Uterus (tissue), 3 donors: ENCODE measurements at regions not wholly inside any gene's neighbourhood (a gene's known extent, or its start where the extent isn't known, plus 50 kb on each side); places are given as distances from the start of the nearest gene placed in this dataset.

ENCODE experiments used
- DNase-seq, 2 donors: peaks; one replicate each; pipeline ENCODE4 v3.0.0-alpha.2; 2019 to 2020
- H3K27ac ChIP-seq, 2 donors: fragments of 200-600 bp; sonication (generic); 1 replicate in 1 of 2; 2 replicates in 1 of 2; pipeline ENCODE4 v1.5.1; 2016 to 2018
- H3K27me3 ChIP-seq, 2 donors: fragments of 200-600 bp; sonication (generic); one replicate each; pipeline ENCODE4 v1.5.1; 2018 to 2019; ENCODE audit warnings: control low read depth in 1 of 2
- H3K36me3 ChIP-seq, 2 donors: fragments of 200-600 bp; sonication (generic); one replicate each; pipeline ENCODE4 v1.5.1; 2019; ENCODE audit warnings: control low read depth in 1 of 2
- H3K4me1 ChIP-seq, 2 donors: fragments of 200-600 bp; sonication (generic); one replicate each; pipeline ENCODE4 v1.5.1; 2018 to 2019; ENCODE audit warnings: control low read depth in 1 of 2
- H3K4me3 ChIP-seq, 2 donors: fragments of 200-600 bp; sonication (generic); 1 replicate in 1 of 2; 2 replicates in 1 of 2; pipeline ENCODE4 v1.5.1; 2018 to 2019; ENCODE audit warnings: mild to moderate bottlenecking in 1 of 2
- H3K9me3 ChIP-seq, 2 donors: fragments of 200-600 bp; sonication (generic); one replicate each; pipeline ENCODE4 v1.5.1; 2019; ENCODE audit warnings: control low read depth in 1 of 2
- POLR2A ChIP-seq, 2 donors: fragments of 450-650 bp; IDR thresholded peaks; one replicate each; pipeline ENCODE4 v1.6.1; 2016; ENCODE audit warnings: antibody characterized with exemption in 2 of 2, mild to moderate bottlenecking in 1 of 2, moderate library complexity in 1 of 2
- intact Hi-C: fragments of 100-400 bp; cut with DNase I; formaldehyde crosslinking; loops from one replicate; pipeline ENCODE4 v1.15.1; 2023; ENCODE audit warnings: low total_unique reads
- TF ChIP-seq, protein P1 (sequence below), 4 experiments: fragments of 200-600 bp in 2 of 4; fragments of 450-650 bp in 2 of 4; sonication (generic) in 2 of 4; IDR thresholded peaks; one replicate each; pipeline ENCODE4 v1.5.1; 2016 to 2019; ENCODE audit warnings: antibody characterized with exemption in 4 of 4, mild to moderate bottlenecking in 2 of 4, moderate library complexity in 1 of 4
- donor health status: DM: yes; HTN: yes; CAD: no.

- intact Hi-C loops = no loop called here
- Histone ChIP-seq H3K4me1 (no peaks in the 10 kb centered on the region), H3K27ac (no peak overlapping the region), H3K4me3 (no peak overlapping the region), H3K9me3 (no peaks in the 10 kb centered on the region), H3K36me3 (no peaks in the 10 kb centered on the region), H3K27me3 (no peaks in the 10 kb centered on the region)
- DNase-seq = no peak
- TF ChIP-seq, protein P1, sequence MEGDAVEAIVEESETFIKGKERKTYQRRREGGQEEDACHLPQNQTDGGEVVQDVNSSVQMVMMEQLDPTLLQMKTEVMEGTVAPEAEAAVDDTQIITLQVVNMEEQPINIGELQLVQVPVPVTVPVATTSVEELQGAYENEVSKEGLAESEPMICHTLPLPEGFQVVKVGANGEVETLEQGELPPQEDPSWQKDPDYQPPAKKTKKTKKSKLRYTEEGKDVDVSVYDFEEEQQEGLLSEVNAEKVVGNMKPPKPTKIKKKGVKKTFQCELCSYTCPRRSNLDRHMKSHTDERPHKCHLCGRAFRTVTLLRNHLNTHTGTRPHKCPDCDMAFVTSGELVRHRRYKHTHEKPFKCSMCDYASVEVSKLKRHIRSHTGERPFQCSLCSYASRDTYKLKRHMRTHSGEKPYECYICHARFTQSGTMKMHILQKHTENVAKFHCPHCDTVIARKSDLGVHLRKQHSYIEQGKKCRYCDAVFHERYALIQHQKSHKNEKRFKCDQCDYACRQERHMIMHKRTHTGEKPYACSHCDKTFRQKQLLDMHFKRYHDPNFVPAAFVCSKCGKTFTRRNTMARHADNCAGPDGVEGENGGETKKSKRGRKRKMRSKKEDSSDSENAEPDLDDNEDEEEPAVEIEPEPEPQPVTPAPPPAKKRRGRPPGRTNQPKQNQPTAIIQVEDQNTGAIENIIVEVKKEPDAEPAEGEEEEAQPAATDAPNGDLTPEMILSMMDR (IDR thresholded peaks at IDR 0.05) = no peak
- no peak for TF ChIP-seq POLR2A (IDR thresholded peaks at IDR 0.05)
Observed at GRCh38 chr12:77610446-77610845, 220.2 kb upstream of the NAV3 start.

DNA sequence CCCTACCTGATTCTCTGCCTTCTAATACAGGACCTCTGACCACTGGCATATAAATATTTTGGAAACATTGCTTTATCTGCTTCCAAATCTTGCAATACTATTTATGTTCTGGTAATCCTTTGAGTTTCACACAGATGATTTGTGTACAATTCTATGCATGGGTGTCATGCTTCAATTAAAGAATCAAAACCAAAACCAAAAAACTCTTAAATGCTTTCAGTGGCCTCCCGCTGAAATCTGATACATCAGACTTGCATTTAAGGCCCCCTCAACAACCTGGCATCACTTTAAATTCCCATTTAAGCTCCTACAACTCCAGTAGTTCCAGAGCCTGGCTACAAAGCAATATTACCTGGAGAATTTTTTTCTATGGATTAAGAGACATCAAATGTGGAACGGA, 221.7 kb upstream of the NAV3 start:
- H3K27me3 ChIP-seq = no peaks in the 10 kb centered on the region
- H3K4me3 ChIP-seq = no peak overlapping the region
- intact Hi-C loops = no loop called here
- no peak overlapping the region for H3K27ac ChIP-seq
- H3K9me3 ChIP-seq = no peaks in the 10 kb centered on the region
- DNase-seq = no peak
- no peak for TF ChIP-seq POLR2A (IDR thresholded peaks at IDR 0.05)
- TF ChIP-seq, protein P1 (IDR thresholded peaks at IDR 0.05) = no peak
- no peaks in the 10 kb centered on the region for H3K4me1 ChIP-seq
- no peaks in the 10 kb centered on the region for H3K36me3 ChIP-seq

DNA sequence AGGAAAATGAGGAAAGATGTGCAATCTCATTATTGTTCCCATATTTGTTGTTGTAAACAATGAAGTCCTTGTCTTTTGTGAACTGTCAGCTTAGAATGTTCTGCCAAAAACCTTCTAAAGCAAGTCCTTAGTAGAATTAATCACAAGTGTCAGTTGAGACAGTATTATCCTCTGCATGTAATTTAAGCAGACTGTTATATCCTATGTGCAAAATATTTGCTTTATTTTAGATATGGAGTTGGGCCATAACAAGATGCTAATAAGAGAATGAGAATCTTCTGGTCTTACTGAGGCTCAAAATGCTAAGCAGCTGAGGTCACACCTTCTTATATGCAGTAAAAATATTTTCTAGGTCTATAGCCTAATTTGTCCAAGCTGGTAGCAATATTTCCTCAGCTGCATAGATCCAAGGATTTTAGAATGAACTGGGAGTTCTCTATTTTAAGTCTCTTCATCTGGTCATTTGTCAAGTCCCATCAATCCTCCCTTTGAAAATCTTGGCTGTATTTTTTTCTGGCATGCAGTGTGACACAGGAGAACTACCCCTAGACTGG, 222.3 kb upstream of the NAV3 start:
- no peak for DNase-seq
- no peak for TF ChIP-seq POLR2A (IDR thresholded peaks at IDR 0.05)
- TF ChIP-seq, protein P1 (IDR thresholded peaks at IDR 0.05) = no peak

DNA sequence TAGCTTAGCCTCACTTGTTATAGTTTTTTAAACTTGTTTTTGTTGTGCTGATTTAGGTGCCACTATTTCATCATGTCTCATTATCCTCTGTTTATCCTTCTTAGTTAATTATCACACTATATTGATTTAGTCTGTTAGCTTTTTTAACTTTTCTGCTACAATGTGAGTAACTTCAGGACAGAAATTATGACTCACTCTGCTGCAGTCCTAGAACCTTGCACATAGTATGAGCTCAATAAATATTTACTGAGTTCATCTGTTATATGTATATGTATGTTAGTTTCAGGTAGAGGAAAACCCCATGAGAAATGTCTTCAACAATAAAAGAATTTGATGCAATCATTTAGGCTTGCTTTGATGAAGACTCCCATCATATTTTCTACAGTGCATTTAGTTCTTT, 224.3 kb upstream of the NAV3 start:
- no peak for TF ChIP-seq POLR2A (IDR thresholded peaks at IDR 0.05)
- Histone ChIP-seq H3K9me3 (no peaks in the 10 kb centered on the region), H3K4me1 (no peaks in the 10 kb centered on the region), H3K4me3 (no peak overlapping the region), H3K27me3 (no peaks in the 10 kb centered on the region), H3K27ac (no peak overlapping the region), H3K36me3 (no peaks in the 10 kb centered on the region)
- DNase-seq = no peak
- intact Hi-C loops = no loop called here

More for the DNA sequence above, 222.3 kb upstream of the NAV3 start:
- Histone ChIP-seq H3K27me3 (no peaks in the 10 kb centered on the region), H3K36me3 (no peaks in the 10 kb centered on the region), H3K4me3 (no peak overlapping the region), H3K9me3 (no peaks in the 10 kb centered on the region), H3K4me1 (no peaks in the 10 kb centered on the region), H3K27ac (no peak overlapping the region)
- intact Hi-C loops = no loop called here

GRCh38 chr12:77603946-77604345, 226.7 kb upstream of the NAV3 start:
- no peaks in the 10 kb centered on the region for H3K36me3 ChIP-seq
- no peak for TF ChIP-seq POLR2A (IDR thresholded peaks at IDR 0.05)
- TF ChIP-seq, protein P1 (IDR thresholded peaks at IDR 0.05) = no peak
- no peaks in the 10 kb centered on the region for H3K4me1 ChIP-seq
- H3K27ac ChIP-seq = no peak overlapping the region
- no peaks in the 10 kb centered on the region for H3K27me3 ChIP-seq
- no peak overlapping the region for H3K4me3 ChIP-seq
- intact Hi-C loops = no loop called here
- no peaks in the 10 kb centered on the region for H3K9me3 ChIP-seq
- no peak for DNase-seq

GRCh38 chr12:77601069-77601468, 229.6 kb upstream of the NAV3 start:
- Histone ChIP-seq H3K9me3 (no peaks in the 10 kb centered on the region), H3K27ac (no peak overlapping the region), H3K4me3 (no peak overlapping the region), H3K27me3 (no peaks in the 10 kb centered on the region), H3K36me3 (no peaks in the 10 kb centered on the region), H3K4me1 (no peaks in the 10 kb centered on the region)
- intact Hi-C loops = no loop called here
- TF ChIP-seq, protein P1 (IDR thresholded peaks at IDR 0.05) = no peak
- no peak for TF ChIP-seq POLR2A (IDR thresholded peaks at IDR 0.05)
- no peak for DNase-seq
